Activated naive CD4-positive, alpha-beta T cell treated with anti-CD3 and anti-CD28 coated beads for 36 hours (primary cell): ENCODE measurements at regions not wholly inside any gene's neighbourhood (a gene's known extent, or its start where the extent isn't known, plus 50 kb on each side); places are given as distances from the start of the nearest gene placed in this dataset.

Experiments
- CTCF ChIA-PET: fragments of 350-600 bp; sonication (Branson Sonifier 250); formaldehyde crosslinking; loops from one replicate; lab custom pipeline; 2021; ENCODE audit warnings: antibody characterized with exemption; lab: Charles Lee
- DNase-seq: peaks from one replicate; pipeline ENCODE4 v3.0.0-alpha.2; 2020
- H3K27ac Mint-ChIP-seq: one replicate; pipeline ENCODE4 v1.8.0; 2021; ENCODE audit warnings: mild to moderate bottlenecking, mixed read lengths
- H3K27me3 Mint-ChIP-seq: one replicate; pipeline ENCODE4 v1.8.0; 2021; ENCODE audit warnings: low read depth, mixed read lengths
- H3K36me3 Mint-ChIP-seq: one replicate; pipeline ENCODE4 v1.8.0; 2021; ENCODE audit warnings: low read depth, mixed read lengths
- H3K4me1 Mint-ChIP-seq: one replicate; pipeline ENCODE4 v1.8.0; 2021; ENCODE audit warnings: low read depth, mixed read lengths
- H3K4me3 Mint-ChIP-seq: one replicate; pipeline ENCODE4 v1.8.0; 2021; ENCODE audit warnings: mild to moderate bottlenecking, moderate library complexity, mixed read lengths
- H3K9me3 Mint-ChIP-seq: one replicate; pipeline ENCODE4 v1.8.0; 2021; ENCODE audit warnings: mixed read lengths
- intact Hi-C: fragments of 100-400 bp; cut with micrococcal nuclease; formaldehyde crosslinking; loops from one replicate; pipeline ENCODE4 v1.15.1; 2023

DNA sequence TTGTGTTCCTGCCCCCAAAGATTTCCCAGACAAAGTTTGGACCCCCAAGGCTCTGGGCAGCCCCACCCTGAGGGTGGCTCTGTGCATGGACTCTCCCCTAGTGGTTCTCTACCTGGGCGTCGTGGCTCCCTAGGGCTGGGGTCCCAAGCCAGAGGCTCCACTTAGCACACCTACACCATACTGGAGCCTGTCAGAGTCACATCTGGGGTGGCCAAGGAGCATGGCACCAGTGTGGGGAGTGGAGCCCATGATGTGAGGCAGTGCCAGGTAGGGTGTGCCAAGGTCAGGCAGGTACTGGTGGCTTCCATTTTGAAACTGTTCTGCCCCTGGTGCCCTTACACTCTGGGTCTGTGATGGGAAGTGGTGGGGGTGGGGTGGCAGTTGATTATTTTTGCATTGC, 109.9 kb upstream of the GNAO1 start:
- intact Hi-C loops, result no loop called here
- Mint-ChIP-seq H3K27me3 (peaks cover 5% of the 10 kb centered on the region), H3K27ac (no peak overlapping the region), H3K4me1 (no peaks in the 10 kb centered on the region), H3K9me3 (no peaks in the 10 kb centered on the region), H3K4me3 (no peak overlapping the region), H3K36me3 (no peaks in the 10 kb centered on the region)
- CTCF ChIA-PET, result no interaction called here
- DNase-seq, result no peak

DNA sequence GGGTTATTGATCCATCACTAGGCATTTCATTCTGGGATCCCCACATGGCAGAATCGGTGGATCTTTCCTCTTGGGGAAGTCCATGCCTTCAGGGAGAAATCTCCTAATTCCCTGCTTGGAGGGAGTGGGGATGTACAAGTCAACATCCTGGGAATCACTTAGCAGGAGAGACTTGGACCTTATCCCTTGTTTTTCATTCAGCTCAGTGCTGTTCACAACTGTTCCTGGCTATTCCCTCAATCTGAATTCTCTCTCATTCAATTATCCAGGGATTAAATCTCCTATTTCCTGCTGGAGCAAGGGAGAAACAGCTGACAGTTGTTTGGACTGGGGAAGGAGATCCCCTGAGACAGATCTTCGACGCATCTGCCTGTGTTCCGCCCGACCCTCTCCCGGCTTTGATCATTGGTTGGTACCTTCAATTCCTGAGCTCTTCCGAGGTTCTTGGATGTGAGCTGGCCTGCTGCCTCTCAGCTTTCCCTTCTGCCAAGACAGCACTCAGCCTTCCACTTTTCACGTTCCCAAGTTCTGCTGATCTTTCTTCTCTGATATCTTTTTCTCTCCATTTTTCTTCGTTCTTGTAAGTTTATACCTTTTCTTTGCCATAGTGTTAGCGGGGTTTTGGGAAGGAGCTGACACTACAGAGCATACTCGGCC, 115.4 kb upstream of the GNAO1 start:
- intact Hi-C loops, result no loop called here
- no peaks in the 10 kb centered on the region for H3K9me3 Mint-ChIP-seq
- peaks cover 11% of the 10 kb centered on the region for H3K27me3 Mint-ChIP-seq
- no peak overlapping the region for H3K27ac Mint-ChIP-seq
- CTCF ChIA-PET, result no interaction called here
- no peak for DNase-seq
- no peaks in the 10 kb centered on the region for H3K4me1 Mint-ChIP-seq
- no peaks in the 10 kb centered on the region for H3K36me3 Mint-ChIP-seq
- H3K4me3 Mint-ChIP-seq, result no peak overlapping the region

DNA sequence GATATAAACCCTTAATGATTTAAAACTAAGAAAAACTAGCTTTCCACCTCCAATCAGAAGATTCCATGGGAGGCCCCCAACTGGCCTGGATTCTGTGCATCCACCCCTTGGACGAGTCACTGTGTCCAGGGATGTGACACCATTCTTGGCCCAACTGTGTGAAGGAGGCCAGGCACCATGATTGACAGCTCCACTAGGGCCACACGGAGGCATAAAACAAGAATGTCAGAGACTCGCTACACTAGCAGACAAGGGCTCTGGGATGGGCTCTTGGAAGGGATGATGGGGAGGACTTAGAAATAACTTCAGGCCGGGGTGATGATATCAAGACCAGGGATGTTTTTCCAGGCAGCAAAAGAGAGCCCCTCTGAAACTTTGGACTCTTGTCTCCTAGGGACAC, 117.8 kb upstream of the GNAO1 start:
- Mint-ChIP-seq H3K27me3 (peaks cover 11% of the 10 kb centered on the region), H3K36me3 (no peaks in the 10 kb centered on the region), H3K9me3 (no peaks in the 10 kb centered on the region), H3K4me3 (no peak overlapping the region), H3K27ac (no peak overlapping the region), H3K4me1 (no peaks in the 10 kb centered on the region)
- intact Hi-C loops, result no loop called here
- CTCF ChIA-PET, result no interaction called here
- DNase-seq, result no peak

DNA sequence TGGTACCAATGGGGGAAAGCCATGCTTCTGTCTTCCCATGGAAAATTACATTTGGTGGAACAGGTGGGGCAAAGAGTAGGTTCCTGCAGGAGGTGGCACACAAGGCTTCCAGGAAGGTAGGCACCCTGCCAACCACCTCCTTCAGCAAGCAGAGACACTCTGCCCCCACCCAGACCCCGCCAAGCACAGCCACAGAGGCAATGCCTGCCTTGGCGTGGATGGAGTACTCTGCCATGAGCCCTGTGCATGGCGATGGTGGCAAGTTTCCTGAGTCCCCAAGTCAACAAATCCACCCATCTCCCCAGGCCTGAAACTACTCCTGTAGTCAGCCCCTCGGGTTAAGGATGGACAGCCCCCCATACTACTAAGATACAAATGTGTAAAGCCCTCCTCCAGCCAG, 119.2 kb upstream of the GNAO1 start:
- CTCF ChIA-PET, result no interaction called here
- no peak overlapping the region for H3K27ac Mint-ChIP-seq

DNA sequence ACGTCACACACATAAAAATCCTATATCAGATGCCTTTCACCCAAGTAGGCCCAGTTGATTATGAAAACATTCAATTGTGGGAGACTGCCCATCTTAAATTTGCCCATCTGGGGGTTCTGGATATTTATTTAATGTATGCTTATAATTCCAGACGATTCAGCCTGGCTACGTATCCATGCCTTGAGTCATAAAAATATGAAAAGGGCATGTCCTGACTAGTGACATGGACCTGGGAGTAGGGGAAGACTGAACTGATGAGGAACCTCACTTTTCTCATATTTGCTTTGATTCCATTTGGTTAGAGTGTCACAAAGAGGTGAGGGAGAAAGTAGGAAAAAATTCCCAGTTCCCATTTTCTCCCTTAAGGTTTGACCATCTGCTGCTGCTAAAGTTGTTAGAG, 122.5 kb upstream of the GNAO1 start:
- DNase-seq, result no peak
- intact Hi-C loops, result no loop called here
- Mint-ChIP-seq H3K36me3 (no peaks in the 10 kb centered on the region), H3K9me3 (no peaks in the 10 kb centered on the region), H3K27ac (no peak overlapping the region), H3K4me1 (no peaks in the 10 kb centered on the region), H3K4me3 (no peak overlapping the region), H3K27me3 (peaks cover 3% of the 10 kb centered on the region)
- CTCF ChIA-PET, result no interaction called here

More for the DNA sequence above, 119.2 kb upstream of the GNAO1 start:
- Mint-ChIP-seq H3K27me3 (peaks cover 11% of the 10 kb centered on the region), H3K4me1 (no peaks in the 10 kb centered on the region), H3K9me3 (no peaks in the 10 kb centered on the region), H3K4me3 (no peak overlapping the region), H3K36me3 (no peaks in the 10 kb centered on the region)
- intact Hi-C loops, result no loop called here
- no peak for DNase-seq

DNA sequence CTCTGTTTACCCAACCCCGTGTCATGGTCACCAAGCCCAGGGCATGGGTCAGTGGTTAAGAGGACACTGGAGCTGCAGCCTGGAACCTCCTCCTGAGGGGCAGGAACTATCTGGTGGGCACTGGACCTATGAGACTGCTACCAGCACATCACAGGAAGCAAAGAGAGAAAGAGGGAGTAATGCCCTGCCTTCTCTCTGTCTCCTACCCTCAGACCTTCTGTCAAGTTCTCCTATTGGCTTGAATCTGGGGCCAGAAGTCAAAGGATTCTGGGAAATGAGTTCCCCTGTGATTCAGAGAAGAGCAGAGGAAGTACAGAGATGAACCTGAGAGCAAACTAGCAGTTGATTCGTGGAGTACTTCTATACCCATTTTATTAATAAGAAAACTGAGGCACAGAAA, 123.0 kb upstream of the GNAO1 start:
- H3K9me3 Mint-ChIP-seq, result no peaks in the 10 kb centered on the region
- H3K4me3 Mint-ChIP-seq, result no peak overlapping the region
- CTCF ChIA-PET, result no interaction called here
- no peak for DNase-seq
- H3K27ac Mint-ChIP-seq, result no peak overlapping the region
- H3K4me1 Mint-ChIP-seq, result no peaks in the 10 kb centered on the region
- intact Hi-C loops, result no loop called here
- H3K36me3 Mint-ChIP-seq, result no peaks in the 10 kb centered on the region
- H3K27me3 Mint-ChIP-seq, result peaks cover 3% of the 10 kb centered on the region

DNA sequence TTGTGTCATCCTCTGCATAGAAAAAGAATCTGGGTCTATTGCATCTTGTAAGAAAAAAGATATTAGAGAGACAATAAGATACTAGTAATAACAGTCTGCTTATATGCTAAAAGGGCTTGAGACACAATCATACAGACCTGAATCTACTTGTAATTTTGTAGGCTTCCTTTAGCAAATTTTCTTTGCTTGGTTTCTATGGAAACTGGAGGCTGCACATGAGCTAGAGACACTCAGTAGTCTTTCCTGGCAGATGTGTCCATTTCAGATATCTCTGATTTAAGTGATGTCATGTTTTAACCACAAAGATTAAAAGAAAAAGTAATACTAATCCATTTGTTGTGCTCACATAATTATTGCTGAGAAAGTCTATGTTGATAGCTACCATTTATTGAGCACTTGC, 123.9 kb upstream of the GNAO1 start:
- H3K36me3 Mint-ChIP-seq, result no peaks in the 10 kb centered on the region
- peaks cover 3% of the 10 kb centered on the region for H3K27me3 Mint-ChIP-seq
- intact Hi-C loops, result no loop called here
- no peak overlapping the region for H3K27ac Mint-ChIP-seq
- H3K4me1 Mint-ChIP-seq, result no peaks in the 10 kb centered on the region
- DNase-seq, result no peak
- CTCF ChIA-PET, result no interaction called here
- H3K4me3 Mint-ChIP-seq, result no peak overlapping the region
- no peaks in the 10 kb centered on the region for H3K9me3 Mint-ChIP-seq

DNA sequence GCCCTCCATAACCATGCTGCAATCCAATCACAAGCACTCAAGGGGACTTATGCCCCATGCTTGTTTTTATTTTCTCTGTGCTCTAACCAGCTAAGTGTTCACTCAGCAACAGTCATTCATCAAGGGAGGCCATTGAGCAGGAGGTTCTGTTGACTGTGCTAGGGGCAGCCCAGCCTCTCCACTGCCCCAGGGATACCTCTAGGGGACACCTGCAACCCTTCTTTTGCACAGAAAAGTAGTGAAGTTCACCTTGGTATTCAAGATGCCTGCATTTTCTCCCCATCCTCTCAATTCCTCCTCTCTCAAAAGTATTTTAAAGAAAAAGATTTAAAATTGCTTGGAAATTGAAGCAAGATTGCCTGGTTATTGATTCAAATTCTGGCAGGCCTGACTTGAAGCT, 124.7 kb upstream of the GNAO1 start:
- no peaks in the 10 kb centered on the region for H3K4me1 Mint-ChIP-seq
- CTCF ChIA-PET, result no interaction called here
- H3K36me3 Mint-ChIP-seq, result no peaks in the 10 kb centered on the region
- intact Hi-C loops, result no loop called here
- H3K27me3 Mint-ChIP-seq, result peaks cover 3% of the 10 kb centered on the region
- no peaks in the 10 kb centered on the region for H3K9me3 Mint-ChIP-seq
- no peak overlapping the region for H3K27ac Mint-ChIP-seq
- H3K4me3 Mint-ChIP-seq, result no peak overlapping the region
- DNase-seq, result no peak

DNA sequence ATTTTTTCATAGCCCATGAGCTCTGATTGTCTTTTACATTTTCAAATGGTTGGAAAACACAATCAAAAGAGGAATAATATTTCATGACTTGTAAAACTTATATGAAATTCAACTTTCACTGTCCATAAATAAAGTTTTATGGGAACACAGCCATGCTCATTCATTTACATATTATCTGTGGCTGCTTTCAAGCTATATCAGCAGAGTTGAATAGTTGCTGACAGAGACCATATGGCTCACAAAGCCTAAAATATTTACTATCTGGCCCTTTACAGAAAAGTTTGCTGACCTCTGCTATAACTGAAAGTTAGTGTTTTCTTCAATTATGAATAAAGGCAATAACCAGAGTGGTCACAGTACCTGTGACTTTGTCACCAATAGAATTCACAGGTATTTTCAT, 128.2 kb upstream of the GNAO1 start:
- no peaks in the 10 kb centered on the region for H3K9me3 Mint-ChIP-seq
- CTCF ChIA-PET, result no interaction called here
- H3K36me3 Mint-ChIP-seq, result no peaks in the 10 kb centered on the region

DNA sequence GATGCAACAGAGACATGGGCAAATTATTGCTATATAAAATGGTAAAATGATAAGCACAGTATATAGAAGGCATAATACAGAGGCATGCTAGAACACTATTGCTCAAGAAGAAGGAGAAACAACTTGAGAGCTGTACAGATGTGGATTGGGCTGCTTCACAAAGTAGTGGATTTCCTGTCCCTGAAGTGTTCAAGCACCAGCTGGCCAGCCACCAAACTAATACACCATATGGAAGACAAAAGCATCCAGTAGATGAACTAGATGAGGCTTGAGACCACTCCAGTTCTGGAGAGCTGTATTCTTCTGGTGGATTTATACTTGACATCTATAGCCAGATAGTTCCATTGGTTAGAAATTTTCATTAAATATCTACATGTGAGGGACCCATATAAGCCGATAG, 134.1 kb upstream of the GNAO1 start:
- H3K27ac Mint-ChIP-seq, result no peak overlapping the region
- H3K4me1 Mint-ChIP-seq, result no peaks in the 10 kb centered on the region
- H3K4me3 Mint-ChIP-seq, result no peak overlapping the region
- H3K27me3 Mint-ChIP-seq, result peaks cover 10% of the 10 kb centered on the region
- CTCF ChIA-PET, result no interaction called here
- intact Hi-C loops, result no loop called here
- no peaks in the 10 kb centered on the region for H3K36me3 Mint-ChIP-seq
- no peak for DNase-seq
- no peaks in the 10 kb centered on the region for H3K9me3 Mint-ChIP-seq

More for the DNA sequence above, 128.2 kb upstream of the GNAO1 start:
- intact Hi-C loops, result no loop called here
- no peaks in the 10 kb centered on the region for H3K4me1 Mint-ChIP-seq
- H3K4me3 Mint-ChIP-seq, result no peak overlapping the region
- no peak for DNase-seq
- peaks cover 3% of the 10 kb centered on the region for H3K27me3 Mint-ChIP-seq
- H3K27ac Mint-ChIP-seq, result no peak overlapping the region

DNA sequence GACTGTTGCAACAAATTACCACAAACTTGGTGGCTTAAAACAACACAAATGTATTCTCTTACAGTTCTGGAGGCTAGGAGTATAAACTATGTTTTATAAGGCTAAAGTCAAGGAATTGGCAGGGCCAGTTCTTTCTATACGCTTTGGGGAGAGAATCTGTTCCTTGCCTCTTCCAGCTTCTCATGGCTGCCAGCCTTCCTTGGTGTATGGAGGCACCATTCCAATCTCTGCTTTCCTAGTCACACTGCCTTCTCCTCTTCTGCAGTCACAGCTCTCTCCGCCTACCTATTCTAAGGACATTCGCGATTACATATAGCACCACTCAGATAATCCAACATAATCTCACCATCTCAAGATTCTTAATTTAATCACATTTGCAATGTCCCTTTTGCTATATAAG, 140.4 kb upstream of the GNAO1 start:
- no peak for DNase-seq
- H3K4me1 Mint-ChIP-seq, result no peaks in the 10 kb centered on the region
- no peak overlapping the region for H3K4me3 Mint-ChIP-seq
- no peak overlapping the region for H3K27ac Mint-ChIP-seq
- CTCF ChIA-PET, result interaction anchor here (1.1 kb wide), 1 partner anchor 268 kb away, joined by 3 read pairs; no protein-coding TSS in a partner anchor
- no peaks in the 10 kb centered on the region for H3K9me3 Mint-ChIP-seq
- intact Hi-C loops, result no loop called here
- H3K36me3 Mint-ChIP-seq, result no peaks in the 10 kb centered on the region
- peaks cover 10% of the 10 kb centered on the region for H3K27me3 Mint-ChIP-seq

DNA sequence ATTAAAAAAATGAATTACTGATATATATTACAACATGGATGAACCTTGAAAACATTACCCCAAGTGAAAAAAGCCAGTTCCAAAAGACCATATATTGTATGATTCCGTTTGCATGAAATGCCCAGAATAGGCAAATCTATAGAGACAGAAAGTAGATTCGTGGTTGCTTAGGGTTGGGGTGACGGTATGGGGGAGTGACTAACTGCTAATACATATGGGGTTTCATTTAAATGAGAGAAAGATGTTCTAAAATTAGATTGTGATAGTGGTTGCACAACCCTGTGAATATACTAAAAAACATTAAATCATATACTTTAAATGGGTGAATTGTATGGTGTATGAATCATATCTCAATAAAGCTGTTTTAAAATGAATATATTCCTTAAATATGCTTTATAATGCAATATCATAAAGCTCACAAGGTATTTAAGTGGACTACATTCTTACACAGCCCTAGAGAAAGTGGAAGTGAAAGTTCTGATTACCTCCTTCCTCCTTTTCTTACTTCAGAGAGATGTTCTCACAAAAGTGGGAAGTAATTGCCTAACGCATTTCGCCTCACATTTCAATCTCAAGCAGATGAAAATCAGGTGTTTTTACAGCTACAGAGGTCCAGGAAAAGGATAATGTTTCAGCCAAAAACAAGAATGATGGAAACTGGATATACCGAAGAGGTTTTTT, 142.7 kb upstream of the GNAO1 start:
- no peak overlapping the region for H3K4me3 Mint-ChIP-seq
- intact Hi-C loops, result no loop called here

More for the DNA sequence above, 142.7 kb upstream of the GNAO1 start:
- no peaks in the 10 kb centered on the region for H3K4me1 Mint-ChIP-seq
- H3K36me3 Mint-ChIP-seq, result no peaks in the 10 kb centered on the region
- CTCF ChIA-PET, result no interaction called here
- no peak overlapping the region for H3K27ac Mint-ChIP-seq
- H3K27me3 Mint-ChIP-seq, result peaks cover 9% of the 10 kb centered on the region
- H3K9me3 Mint-ChIP-seq, result no peaks in the 10 kb centered on the region
- DNase-seq, result no peak
